HG03521 (cell line): ENCODE measurements at regions not wholly inside any gene's neighbourhood (a gene's known extent, or its start where the extent isn't known, plus 50 kb on each side); places are given as distances from the start of the nearest gene placed in this dataset.
"Not testable (repeated sequence)": the region's sequence is repeated elsewhere in the genome, so short reads cannot be mapped to it uniquely, and the experiment has no call there.

Experiments used
- ATAC-seq: cut with Tn5 transposase; IDR thresholded peaks from one replicate; pipeline ENCODE4 v1.9.1; 2021; ENCODE audit warnings: mild to moderate bottlenecking, moderate library complexity; ENCODE audit not compliant: unreplicated experiment

- ATAC-seq = no peak
Observed at GRCh38 chr15:100766243-100767000, 113.2 kb upstream of the ALDH1A3 start.

GRCh38 chr15:100767001-100767825 lies 112.4 kb upstream of the ALDH1A3 start:
- no peak for ATAC-seq

- ATAC-seq = no peak
Observed at GRCh38 chr15:100768501-100768931, 111.1 kb upstream of the ALDH1A3 start.

GRCh38 chr15:100769043-100769974 lies 110.3 kb upstream of the ALDH1A3 start:
- no peak for ATAC-seq

GRCh38 chr15:100769975-100770340 lies 109.7 kb upstream of the ALDH1A3 start:
- no peak for ATAC-seq

GRCh38 chr15:100770661-100771584 lies 108.7 kb upstream of the ALDH1A3 start:
- ATAC-seq = no peak

GRCh38 chr15:100771746-100772145 lies 107.9 kb upstream of the ALDH1A3 start:
- ATAC-seq = no peak

- no peak for ATAC-seq
Observed at GRCh38 chr15:100772478-100772877, 107.2 kb upstream of the ALDH1A3 start.

GRCh38 chr15:100772892-100773520 lies 106.6 kb upstream of the ALDH1A3 start:
- no peak for ATAC-seq

- ATAC-seq = not testable (repeated sequence)
Observed at GRCh38 chr15:100774044-100774443, 105.6 kb upstream of the ALDH1A3 start.

- no peak for ATAC-seq
Observed at GRCh38 chr15:100775581-100776185, 103.9 kb upstream of the ALDH1A3 start.

GRCh38 chr15:100777821-100778220 lies 101.8 kb upstream of the ALDH1A3 start:
- no peak for ATAC-seq

GRCh38 chr15:100778831-100779288 lies 100.8 kb upstream of the ALDH1A3 start:
- no peak for ATAC-seq

- ATAC-seq = no peak
Observed at GRCh38 chr15:100779331-100780207, 100.1 kb upstream of the ALDH1A3 start.

GRCh38 chr15:100780208-100780800 lies 99.3 kb upstream of the ALDH1A3 start:
- ATAC-seq = no peak

- no peak for ATAC-seq
Observed at GRCh38 chr15:100781061-100781960, 98.3 kb upstream of the ALDH1A3 start.
